ENCODE measurements at regions not wholly inside any gene's neighbourhood (a gene's known extent, or its start where the extent isn't known, plus 50 kb on each side); places are given as distances from the start of the nearest gene placed in this dataset.
"Not testable (repeated sequence)": the region's sequence is repeated elsewhere in the genome, so short reads cannot be mapped to it uniquely, and the experiment has no call there.

GRCh38 chr16:34806992-34807644 lies 1347.7 kb downstream of the TP53TG3F start:
- TF ChIP-seq CTCF, EZH2, EZH2phosphoT487 (IDR thresholded peaks at IDR 0.05): not testable (repeated sequence)
